Neuron (in vitro differentiated cells): ENCODE measurements at regions not wholly inside any gene's neighbourhood (a gene's known extent, or its start where the extent isn't known, plus 50 kb on each side); places are given as distances from the start of the nearest gene placed in this dataset.
"Not testable (repeated sequence)": the region's sequence is repeated elsewhere in the genome, so short reads cannot be mapped to it uniquely, and the experiment has no call there.

ENCODE experiments used
- H2AFZ ChIP-seq: one replicate; pipeline ENCODE4 v1.6.1; 2013; ENCODE audit warnings: low read depth, mild to moderate bottlenecking, inconsistent platforms, low read length, moderate library complexity
- H3K27me3 ChIP-seq: one replicate; pipeline ENCODE4 v1.6.1; 2013; ENCODE audit warnings: low read length; ENCODE audit not compliant: insufficient read depth
- H3K36me3 ChIP-seq: one replicate; pipeline ENCODE4 v1.6.1; 2013; ENCODE audit warnings: low read length; ENCODE audit not compliant: insufficient read depth
- H3K4me1 ChIP-seq: one replicate; pipeline ENCODE4 v1.6.1; 2013; ENCODE audit warnings: low read length; ENCODE audit not compliant: insufficient read depth
- H3K4me3 ChIP-seq: 2 replicates; pipeline ENCODE4 v1.5.1; 2013; ENCODE audit warnings: mild to moderate bottlenecking, low read length, moderate library complexity
- H3K9me3 ChIP-seq: one replicate; pipeline ENCODE4 v1.6.1; 2013; ENCODE audit warnings: low read length

DNA sequence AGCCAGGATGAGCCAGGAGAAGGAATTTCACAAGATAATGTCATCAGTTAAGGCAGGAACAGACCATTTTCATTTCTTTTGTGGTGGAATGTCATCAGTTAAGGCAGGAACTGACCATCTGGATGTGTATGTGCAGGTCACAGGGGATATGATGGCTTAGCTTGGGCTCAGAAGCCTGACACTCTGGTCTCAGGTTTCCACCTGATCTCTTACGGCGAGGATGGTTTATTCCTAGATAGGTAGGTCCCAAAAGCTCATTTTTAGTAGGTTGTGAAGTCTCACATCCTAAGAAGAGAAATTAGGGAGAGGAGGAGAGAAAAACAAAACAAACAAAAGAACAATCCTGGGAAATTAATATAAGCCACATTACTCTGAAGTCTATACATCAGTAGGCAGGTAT is 311.7 kb upstream of the RGS17 start:
- H3K4me1 ChIP-seq, H3K4me3 ChIP-seq: not testable (repeated sequence)

DNA sequence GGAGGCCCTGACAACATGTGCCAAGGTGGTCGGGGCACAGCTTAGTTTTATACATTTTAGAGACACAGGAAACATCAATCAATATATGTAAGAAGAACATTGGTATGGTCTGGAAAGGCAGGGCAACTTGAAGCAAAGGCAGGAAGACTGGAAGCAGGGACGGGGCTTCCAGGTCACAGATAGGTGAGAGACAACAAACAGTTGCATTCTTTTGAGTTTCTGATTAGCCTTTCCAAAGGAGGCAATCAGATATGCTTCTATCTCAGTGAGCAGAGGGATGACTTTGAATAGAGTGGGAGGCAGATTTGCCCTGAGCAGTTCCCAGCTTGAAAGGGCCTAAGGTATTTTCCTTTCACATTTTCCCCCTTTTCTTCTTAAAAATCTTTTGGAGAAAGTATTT is 311.0 kb upstream of the RGS17 start:
- H2AFZ ChIP-seq = no peak overlapping the region
- no peaks in the 10 kb centered on the region for H3K36me3 ChIP-seq
- H3K27me3 ChIP-seq = no peaks in the 10 kb centered on the region
- H3K9me3 ChIP-seq = no peaks in the 10 kb centered on the region
- no peak overlapping the region for H3K4me3 ChIP-seq
- H3K4me1 ChIP-seq = peaks cover 3% of the 10 kb centered on the region

More for the DNA sequence above, 311.7 kb upstream of the RGS17 start:
- not testable (repeated sequence) for H2AFZ ChIP-seq, H3K27me3 ChIP-seq, H3K9me3 ChIP-seq, H3K36me3 ChIP-seq

GRCh38 chr6:153437193-153437592 is 306.1 kb upstream of the RGS17 start:
- Histone ChIP-seq H3K4me3 (no peak overlapping the region), H3K36me3 (no peaks in the 10 kb centered on the region), H3K4me1 (peaks cover 11% of the 10 kb centered on the region), H3K9me3 (no peaks in the 10 kb centered on the region), H3K27me3 (no peaks in the 10 kb centered on the region), H2AFZ (no peak overlapping the region)

GRCh38 chr6:153436351-153436750 is 305.3 kb upstream of the RGS17 start:
- H3K4me1 ChIP-seq = peaks cover 11% of the 10 kb centered on the region

DNA sequence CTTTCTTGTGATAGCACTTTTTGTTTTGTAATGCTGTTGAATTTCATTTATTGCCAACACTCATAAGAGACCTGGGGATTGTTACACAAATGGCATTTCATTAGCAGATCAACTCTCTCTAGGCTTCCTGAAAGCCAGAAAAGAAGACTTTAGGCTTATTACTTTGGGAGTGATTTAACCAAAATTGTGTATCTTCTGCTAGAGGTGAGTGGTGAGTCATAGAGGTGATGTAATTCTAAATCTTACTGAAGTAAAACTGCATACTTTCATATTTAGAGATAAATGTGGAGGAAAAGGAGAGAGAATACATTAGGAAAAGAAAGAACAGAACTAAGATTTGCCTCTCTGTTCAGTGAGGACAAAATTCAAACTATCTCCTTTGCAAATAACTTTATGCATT is 304.7 kb upstream of the RGS17 start:
- H3K36me3 ChIP-seq = no peaks in the 10 kb centered on the region
- no peak overlapping the region for H2AFZ ChIP-seq
- H3K9me3 ChIP-seq = no peaks in the 10 kb centered on the region
- H3K4me3 ChIP-seq = no peak overlapping the region
- no peaks in the 10 kb centered on the region for H3K27me3 ChIP-seq
- peaks cover 11% of the 10 kb centered on the region for H3K4me1 ChIP-seq

More at GRCh38 chr6:153436351-153436750, 305.3 kb upstream of the RGS17 start:
- Histone ChIP-seq H3K36me3 (no peaks in the 10 kb centered on the region), H3K9me3 (no peaks in the 10 kb centered on the region), H2AFZ (no peak overlapping the region), H3K27me3 (no peaks in the 10 kb centered on the region), H3K4me3 (no peak overlapping the region)

DNA sequence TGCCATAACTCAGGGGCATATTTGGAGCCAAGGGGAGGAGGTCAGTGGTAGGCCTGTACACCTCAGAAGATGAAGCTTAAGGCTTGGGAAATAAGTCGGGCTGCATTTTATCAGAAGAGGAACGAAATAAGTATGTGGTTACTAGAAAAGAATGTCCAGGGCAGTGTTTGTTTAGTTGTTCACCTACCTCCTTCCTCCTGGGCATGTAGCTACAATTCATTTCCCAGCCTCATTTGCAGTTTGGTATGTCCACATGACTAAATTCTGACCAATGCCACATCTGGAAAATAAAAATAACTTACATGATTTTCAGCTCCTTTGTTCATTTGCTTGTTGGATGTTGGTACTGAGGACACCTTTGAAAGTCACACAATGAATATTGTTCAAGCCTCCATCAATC is 294.5 kb upstream of the RGS17 start:
- Histone ChIP-seq H3K27me3 (no peaks in the 10 kb centered on the region), H3K4me3 (no peak overlapping the region), H2AFZ (no peak overlapping the region), H3K36me3 (no peaks in the 10 kb centered on the region), H3K9me3 (no peaks in the 10 kb centered on the region), H3K4me1 (no peaks in the 10 kb centered on the region)

- H3K9me3 ChIP-seq = no peaks in the 10 kb centered on the region
- no peaks in the 10 kb centered on the region for H3K4me1 ChIP-seq
- no peak overlapping the region for H2AFZ ChIP-seq
- H3K4me3 ChIP-seq = no peak overlapping the region
- H3K27me3 ChIP-seq = no peaks in the 10 kb centered on the region
- H3K36me3 ChIP-seq = no peaks in the 10 kb centered on the region
Observed at GRCh38 chr6:153424719-153425400, 293.8 kb upstream of the RGS17 start.

DNA sequence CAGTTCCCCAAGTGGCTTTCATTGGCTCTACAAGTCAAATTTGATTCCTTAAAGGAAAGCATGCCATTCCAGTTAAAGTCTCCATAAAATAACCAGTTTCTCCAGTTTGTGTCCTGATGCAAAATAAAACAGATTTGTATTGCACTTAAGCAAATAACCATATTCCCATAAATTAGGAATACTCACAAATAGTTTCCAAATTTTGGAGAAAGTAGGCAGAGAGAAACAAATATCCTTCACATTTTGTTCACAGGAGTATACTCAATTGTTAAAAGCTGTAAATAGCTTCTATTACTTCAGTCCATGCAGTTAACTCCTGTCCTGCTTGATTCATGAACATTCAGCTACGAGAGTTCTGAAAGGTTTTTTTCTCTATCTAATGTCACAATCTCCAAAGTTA is 281.4 kb upstream of the RGS17 start:
- no peak overlapping the region for H3K4me3 ChIP-seq
- H3K9me3 ChIP-seq = no peaks in the 10 kb centered on the region
- H3K4me1 ChIP-seq = no peaks in the 10 kb centered on the region
- no peaks in the 10 kb centered on the region for H3K27me3 ChIP-seq
- no peaks in the 10 kb centered on the region for H3K36me3 ChIP-seq
- no peak overlapping the region for H2AFZ ChIP-seq

- no peaks in the 10 kb centered on the region for H3K4me1 ChIP-seq
- H3K27me3 ChIP-seq = no peaks in the 10 kb centered on the region
- no peak overlapping the region for H3K4me3 ChIP-seq
- no peak overlapping the region for H2AFZ ChIP-seq
- no peaks in the 10 kb centered on the region for H3K36me3 ChIP-seq
- H3K9me3 ChIP-seq = no peaks in the 10 kb centered on the region
Observed at GRCh38 chr6:153411070-153411648, 280.1 kb upstream of the RGS17 start.

- no peaks in the 10 kb centered on the region for H3K36me3 ChIP-seq
- H3K4me1 ChIP-seq = no peaks in the 10 kb centered on the region
- H3K4me3 ChIP-seq = no peak overlapping the region
- H2AFZ ChIP-seq = no peak overlapping the region
- no peaks in the 10 kb centered on the region for H3K9me3 ChIP-seq
- H3K27me3 ChIP-seq = no peaks in the 10 kb centered on the region
Observed at GRCh38 chr6:153405931-153406330, 274.8 kb upstream of the RGS17 start.

DNA sequence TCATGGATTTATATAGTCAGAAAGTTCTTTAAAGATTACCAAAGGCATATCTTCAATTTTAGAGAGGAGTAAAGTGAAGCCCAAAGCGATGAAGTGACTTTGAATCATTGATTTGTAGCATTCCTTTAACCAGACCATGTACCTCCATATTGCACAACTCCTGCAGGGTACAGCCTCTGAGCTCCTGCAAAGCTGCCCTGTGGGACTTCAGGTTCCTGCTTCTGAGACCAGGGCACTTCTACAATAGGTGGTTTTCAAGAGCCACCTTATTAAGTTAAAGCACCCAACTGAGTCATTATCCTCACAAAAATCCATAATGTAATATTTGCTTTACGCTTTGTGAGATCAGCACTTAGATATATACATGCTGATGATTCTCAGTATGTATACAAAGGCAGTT is 270.7 kb upstream of the RGS17 start:
- H2AFZ ChIP-seq = no peak overlapping the region
- H3K4me3 ChIP-seq = no peak overlapping the region
- H3K9me3 ChIP-seq = no peaks in the 10 kb centered on the region
- no peaks in the 10 kb centered on the region for H3K27me3 ChIP-seq
- no peaks in the 10 kb centered on the region for H3K4me1 ChIP-seq
- H3K36me3 ChIP-seq = no peaks in the 10 kb centered on the region

DNA sequence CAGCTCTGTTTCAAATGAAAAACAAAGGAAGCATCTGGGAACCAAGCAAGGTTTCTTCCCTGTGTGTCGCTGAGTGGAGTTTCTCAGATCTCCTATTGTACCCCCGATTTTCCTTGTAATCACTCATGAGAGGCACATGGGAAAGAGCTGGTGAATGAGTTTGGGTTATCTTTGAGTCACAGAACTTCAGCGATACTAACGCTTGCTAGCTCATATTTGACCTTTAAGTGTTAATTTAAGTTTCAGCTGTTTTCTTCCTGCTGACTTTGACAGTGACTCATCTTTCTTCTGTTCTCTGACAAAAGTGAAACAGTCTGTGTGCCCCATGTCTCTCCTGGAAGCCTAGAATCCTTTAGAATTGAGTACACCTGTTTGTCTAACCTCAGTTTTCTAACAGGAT is 261.1 kb upstream of the RGS17 start:
- Histone ChIP-seq H3K27me3 (no peaks in the 10 kb centered on the region), H2AFZ (no peak overlapping the region), H3K4me1 (no peaks in the 10 kb centered on the region), H3K36me3 (no peaks in the 10 kb centered on the region), H3K9me3 (no peaks in the 10 kb centered on the region), H3K4me3 (no peak overlapping the region)

DNA sequence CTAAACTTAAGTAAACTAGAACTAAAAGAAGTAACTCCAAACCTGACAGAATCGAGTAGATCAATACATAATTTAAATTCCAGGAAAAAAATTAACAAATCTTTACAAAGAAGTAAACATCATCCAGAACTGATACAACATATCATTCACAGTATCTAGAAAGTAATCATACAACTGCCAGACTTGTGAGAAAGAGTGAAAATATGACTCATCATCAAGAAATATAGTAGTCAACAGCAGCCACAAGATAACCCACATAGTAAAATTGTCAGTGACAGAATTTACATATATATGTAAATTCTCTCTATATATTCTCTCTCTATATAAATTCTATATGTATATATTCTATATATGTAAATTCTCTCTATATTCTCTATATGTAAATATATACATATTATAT is 242.8 kb upstream of the RGS17 start:
- Histone ChIP-seq H3K27me3 (no peaks in the 10 kb centered on the region), H3K36me3 (no peaks in the 10 kb centered on the region), H3K9me3 (no peaks in the 10 kb centered on the region), H3K4me1 (no peaks in the 10 kb centered on the region), H3K4me3 (no peak overlapping the region), H2AFZ (no peak overlapping the region)

DNA sequence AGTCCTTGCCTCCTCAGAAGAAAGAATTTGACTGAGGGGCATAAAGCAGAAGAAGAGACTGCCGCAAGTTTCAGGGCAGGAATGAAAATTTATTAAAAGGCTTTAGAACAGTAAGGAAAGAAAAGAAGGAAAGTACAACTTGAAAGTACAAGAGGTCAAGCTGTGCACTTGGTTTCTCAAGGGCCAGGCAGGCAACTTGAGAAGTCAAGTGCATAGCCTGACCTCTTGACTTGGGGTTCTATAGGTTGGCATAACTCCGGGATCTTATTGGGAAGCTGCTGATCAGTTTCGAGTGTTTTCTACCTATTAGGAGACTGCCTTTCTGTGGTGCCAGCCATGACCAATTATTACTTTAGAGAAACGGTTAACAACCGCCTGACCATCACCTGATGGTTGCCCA is 237.0 kb upstream of the RGS17 start:
- H3K27me3 ChIP-seq = no peaks in the 10 kb centered on the region
- no peak overlapping the region for H3K4me3 ChIP-seq
- H2AFZ ChIP-seq = no peak overlapping the region
- H3K9me3 ChIP-seq = no peaks in the 10 kb centered on the region
- H3K4me1 ChIP-seq = no peaks in the 10 kb centered on the region
- H3K36me3 ChIP-seq = no peaks in the 10 kb centered on the region
